IPS-18c (cell line): ENCODE measurements at regions not wholly inside any gene's neighbourhood (a gene's known extent, or its start where the extent isn't known, plus 50 kb on each side); places are given as distances from the start of the nearest gene placed in this dataset.
"Not testable (repeated sequence)": the region's sequence is repeated elsewhere in the genome, so short reads cannot be mapped to it uniquely, and the experiment has no call there.

Experiments
- H3K4me3 ChIP-seq: 2 replicates; pipeline ENCODE4 v1.7.0; 2013; ENCODE audit warnings: low read depth, mild to moderate bottlenecking, low read length, moderate library complexity; ENCODE audit not compliant: insufficient read depth
- H3K9me3 ChIP-seq: one replicate; pipeline ENCODE4 v1.6.1; 2013; ENCODE audit warnings: mild to moderate bottlenecking, low read length, moderate library complexity; ENCODE audit not compliant: control insufficient read depth, insufficient read depth

GRCh38 chr20:56909918-56910714, 281.0 kb downstream of the TFAP2C start:
- Histone ChIP-seq H3K4me3 (no peak overlapping the region), H3K9me3 (no peaks in the 10 kb centered on the region)

- H3K9me3 ChIP-seq: peaks cover 4% of the 10 kb centered on the region
- no peak overlapping the region for H3K4me3 ChIP-seq
These were observed 282.8 kb downstream of the TFAP2C start for GRCh38 chr20:56911946-56912345.

GRCh38 chr20:56914532-56914931, 285.4 kb downstream of the TFAP2C start:
- Histone ChIP-seq H3K4me3 (no peak overlapping the region), H3K9me3 (peaks cover 4% of the 10 kb centered on the region)

GRCh38 chr20:56916345-56916622, 287.2 kb downstream of the TFAP2C start:
- peaks cover 4% of the 10 kb centered on the region for H3K9me3 ChIP-seq

GRCh38 chr20:56920041-56920440, 290.9 kb downstream of the TFAP2C start:
- H3K4me3 ChIP-seq, H3K9me3 ChIP-seq: not testable (repeated sequence)

More at GRCh38 chr20:56916345-56916622, 287.2 kb downstream of the TFAP2C start:
- H3K4me3 ChIP-seq: no peak overlapping the region

GRCh38 chr20:56922497-56922896, 293.4 kb downstream of the TFAP2C start:
- peaks cover 2% of the 10 kb centered on the region for H3K9me3 ChIP-seq
- no peak overlapping the region for H3K4me3 ChIP-seq

- Histone ChIP-seq H3K4me3 (peak overlapping the region; percentile 42), H3K9me3 (peaks cover 2% of the 10 kb centered on the region)
These were observed 295.4 kb downstream of the TFAP2C start for GRCh38 chr20:56924292-56925081.

- Histone ChIP-seq H3K4me3 (peak overlapping the region; percentile 42), H3K9me3 (peaks cover 2% of the 10 kb centered on the region)
These were observed 296.1 kb downstream of the TFAP2C start for GRCh38 chr20:56925082-56925830.

- H3K9me3 ChIP-seq: peaks cover 2% of the 10 kb centered on the region
- H3K4me3 ChIP-seq: peak overlapping the region; percentile 42
These were observed 296.7 kb downstream of the TFAP2C start for GRCh38 chr20:56925831-56926170.

- Histone ChIP-seq H3K4me3 (no peak overlapping the region), H3K9me3 (peaks cover 2% of the 10 kb centered on the region)
These were observed 297.4 kb downstream of the TFAP2C start for GRCh38 chr20:56926501-56926900.

GRCh38 chr20:56927127-56927526, 298.0 kb downstream of the TFAP2C start:
- Histone ChIP-seq H3K4me3 (no peak overlapping the region), H3K9me3 (peaks cover 2% of the 10 kb centered on the region)

GRCh38 chr20:56928007-56928406, 298.9 kb downstream of the TFAP2C start:
- H3K4me3 ChIP-seq: no peak overlapping the region; the same call in 1 of the 2 replicates
- H3K9me3 ChIP-seq: peaks cover 2% of the 10 kb centered on the region

- Histone ChIP-seq H3K4me3 (no peak overlapping the region), H3K9me3 (peaks cover 2% of the 10 kb centered on the region)
These were observed 300.5 kb downstream of the TFAP2C start for GRCh38 chr20:56929606-56930005.

- H3K4me3 ChIP-seq: no peak overlapping the region
- H3K9me3 ChIP-seq: no peaks in the 10 kb centered on the region
These were observed 301.8 kb downstream of the TFAP2C start for GRCh38 chr20:56930876-56931275.

- no peak overlapping the region for H3K4me3 ChIP-seq
- no peaks in the 10 kb centered on the region for H3K9me3 ChIP-seq
These were observed 303.6 kb downstream of the TFAP2C start for GRCh38 chr20:56932575-56933330.

- no peaks in the 10 kb centered on the region for H3K9me3 ChIP-seq
- H3K4me3 ChIP-seq: no peak overlapping the region
These were observed 304.2 kb downstream of the TFAP2C start for GRCh38 chr20:56933331-56933698.

GRCh38 chr20:56934888-56935287, 305.8 kb downstream of the TFAP2C start:
- no peaks in the 10 kb centered on the region for H3K9me3 ChIP-seq

More at GRCh38 chr20:56934888-56935287, 305.8 kb downstream of the TFAP2C start:
- H3K4me3 ChIP-seq: no peak overlapping the region
